Lower leg skin (tissue), 4 donors: ENCODE measurements at regions not wholly inside any gene's neighbourhood (a gene's known extent, or its start where the extent isn't known, plus 50 kb on each side); places are given as distances from the start of the nearest gene placed in this dataset.

Experiments
- DNase-seq, 2 donors: peaks; one replicate each; pipeline ENCODE4 v3.0.0-alpha.2; 2019; ENCODE audit warnings: low spot score in 2 of 2
- H3K4me3 ChIP-seq: fragments of 200-600 bp; sonication (generic); 2 replicates; pipeline ENCODE4 v1.5.1; 2017; ENCODE audit warnings: mild to moderate bottlenecking, low read depth; ENCODE audit not compliant: poor library complexity, severe bottlenecking
- POLR2A ChIP-seq, 2 donors: fragments of 450-650 bp; IDR thresholded peaks; one replicate each; pipeline ENCODE4 v1.6.1; 2016 to 2017; ENCODE audit warnings: antibody characterized with exemption in 2 of 2, mild to moderate bottlenecking in 1 of 2, moderate library complexity in 1 of 2
- WGBS, 2 donors: methylation state at CpG; one replicate each; pipeline ENCODE4 v1.1.5; 2018; 5-methylcytosine and 5-hydroxymethylcytosine counted together
- intact Hi-C: fragments of 100-400 bp; cut with DNase I; formaldehyde crosslinking; loops from one replicate; pipeline ENCODE4 v1.15.0; 2023; ENCODE audit warnings: low total_unique reads
- TF ChIP-seq, protein P1 (sequence below), 3 donors: fragments of 450-650 bp; IDR thresholded peaks; one replicate each; pipeline ENCODE4 v1.5.1; 2016; ENCODE audit warnings: antibody characterized with exemption in 3 of 3, mild to moderate bottlenecking in 3 of 3, moderate library complexity in 2 of 3

DNA sequence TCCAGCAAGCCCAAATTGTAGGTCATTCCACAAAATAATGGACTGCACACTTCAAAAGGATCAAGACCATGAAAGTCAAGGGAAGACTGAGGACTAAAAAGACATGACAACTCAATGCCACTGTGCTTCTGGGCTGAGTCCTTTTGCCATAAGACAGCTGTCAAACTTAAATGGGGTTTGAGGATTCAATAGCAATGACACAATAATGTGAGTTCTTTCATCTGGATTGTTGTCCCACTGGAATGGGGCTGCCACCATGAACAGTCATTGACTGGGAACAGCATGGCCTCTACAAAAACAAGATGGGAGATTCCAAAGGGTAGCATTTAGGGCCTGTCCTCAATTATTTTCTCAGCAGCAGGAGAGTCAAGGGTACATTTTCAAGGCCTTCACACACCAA lies 118.5 kb downstream of the EN1 start:
- no peak for TF ChIP-seq POLR2A (IDR thresholded peaks at IDR 0.05)
- H3K4me3 ChIP-seq: no peak overlapping the region
- intact Hi-C loops: no loop called here
- peak in 1 of 2 donors; percentile 4 for DNase-seq

DNA sequence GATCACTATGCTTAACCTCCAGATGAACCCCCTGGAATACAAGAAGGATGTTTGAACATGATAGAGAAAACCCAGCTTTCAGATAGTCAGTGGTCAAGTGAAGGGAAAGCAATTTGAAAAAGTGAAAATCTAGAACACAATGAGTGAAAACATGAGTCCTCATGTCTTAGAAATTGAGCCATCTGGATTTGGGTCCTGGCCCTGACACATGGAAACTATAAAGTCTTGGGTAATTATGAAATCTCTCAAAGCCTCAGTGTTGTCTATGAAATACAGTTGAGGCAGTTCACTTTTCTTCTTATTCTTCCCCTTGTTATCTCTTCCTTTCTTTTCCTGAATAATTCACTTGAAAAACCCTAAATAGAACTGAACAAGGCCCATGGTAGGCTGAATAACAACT lies 120.6 kb downstream of the EN1 start:
- TF ChIP-seq POLR2A (IDR thresholded peaks at IDR 0.05): no peak
- TF ChIP-seq, protein P1, sequence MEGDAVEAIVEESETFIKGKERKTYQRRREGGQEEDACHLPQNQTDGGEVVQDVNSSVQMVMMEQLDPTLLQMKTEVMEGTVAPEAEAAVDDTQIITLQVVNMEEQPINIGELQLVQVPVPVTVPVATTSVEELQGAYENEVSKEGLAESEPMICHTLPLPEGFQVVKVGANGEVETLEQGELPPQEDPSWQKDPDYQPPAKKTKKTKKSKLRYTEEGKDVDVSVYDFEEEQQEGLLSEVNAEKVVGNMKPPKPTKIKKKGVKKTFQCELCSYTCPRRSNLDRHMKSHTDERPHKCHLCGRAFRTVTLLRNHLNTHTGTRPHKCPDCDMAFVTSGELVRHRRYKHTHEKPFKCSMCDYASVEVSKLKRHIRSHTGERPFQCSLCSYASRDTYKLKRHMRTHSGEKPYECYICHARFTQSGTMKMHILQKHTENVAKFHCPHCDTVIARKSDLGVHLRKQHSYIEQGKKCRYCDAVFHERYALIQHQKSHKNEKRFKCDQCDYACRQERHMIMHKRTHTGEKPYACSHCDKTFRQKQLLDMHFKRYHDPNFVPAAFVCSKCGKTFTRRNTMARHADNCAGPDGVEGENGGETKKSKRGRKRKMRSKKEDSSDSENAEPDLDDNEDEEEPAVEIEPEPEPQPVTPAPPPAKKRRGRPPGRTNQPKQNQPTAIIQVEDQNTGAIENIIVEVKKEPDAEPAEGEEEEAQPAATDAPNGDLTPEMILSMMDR (IDR thresholded peaks at IDR 0.05): no peak
- intact Hi-C loops: no loop called here
- DNase-seq: no peak
- H3K4me3 ChIP-seq: no peak overlapping the region

DNA sequence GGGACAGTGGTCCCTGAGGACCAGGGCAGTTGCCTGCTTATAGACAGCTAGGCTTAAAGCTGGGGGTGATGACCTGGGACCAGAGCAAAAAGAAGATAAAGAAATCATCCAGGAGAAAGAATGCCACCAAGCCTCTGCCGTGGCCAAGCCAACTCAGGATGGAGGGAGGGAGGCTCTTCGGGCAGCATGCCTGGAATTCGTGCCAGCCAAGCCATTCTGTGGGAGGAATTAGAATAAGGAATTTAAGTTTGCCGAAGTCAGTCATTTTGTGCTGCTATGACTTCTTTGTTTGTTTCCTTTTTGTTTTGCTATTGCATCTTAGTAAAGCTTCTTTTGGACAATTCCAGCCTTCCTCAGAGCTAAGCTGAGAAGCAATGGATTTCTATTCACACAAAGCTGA lies 124.1 kb downstream of the EN1 start:
- TF ChIP-seq, protein P1 (IDR thresholded peaks at IDR 0.05): no peak
- TF ChIP-seq POLR2A (IDR thresholded peaks at IDR 0.05): no peak
- WGBS, 2 donors: 21 to 23% methylated on average over 4 of the region's 4 CpGs
- intact Hi-C loops: no loop called here

DNA sequence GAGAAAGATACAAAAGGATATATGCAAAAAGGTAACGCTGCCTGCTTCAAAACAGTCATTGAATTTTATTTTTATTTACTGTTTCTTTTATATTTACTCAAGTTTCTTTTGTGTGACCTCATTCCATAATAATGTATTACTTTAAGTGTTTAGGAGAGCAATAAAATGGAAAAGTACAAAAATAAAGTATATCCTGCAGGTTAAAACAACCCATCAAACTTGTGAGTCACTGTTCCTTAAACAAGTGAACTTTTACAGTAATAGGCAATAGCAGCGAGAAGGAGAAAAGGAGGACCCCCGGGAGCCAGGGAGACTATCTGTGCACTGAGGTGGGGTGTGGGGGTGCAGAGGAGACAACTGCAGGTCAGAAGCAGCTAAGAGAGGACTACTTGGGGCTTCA lies 124.5 kb downstream of the EN1 start:
- TF ChIP-seq POLR2A (IDR thresholded peaks at IDR 0.05): no peak
- TF ChIP-seq, protein P1 (IDR thresholded peaks at IDR 0.05): no peak
- H3K4me3 ChIP-seq: no peak overlapping the region
- 56% methylated on average over 3 of the region's 3 CpGs for WGBS, 2 donors
- DNase-seq: no peak
- intact Hi-C loops: no loop called here

More for the DNA sequence above, 124.1 kb downstream of the EN1 start:
- H3K4me3 ChIP-seq: no peak overlapping the region
- no peak for DNase-seq

DNA sequence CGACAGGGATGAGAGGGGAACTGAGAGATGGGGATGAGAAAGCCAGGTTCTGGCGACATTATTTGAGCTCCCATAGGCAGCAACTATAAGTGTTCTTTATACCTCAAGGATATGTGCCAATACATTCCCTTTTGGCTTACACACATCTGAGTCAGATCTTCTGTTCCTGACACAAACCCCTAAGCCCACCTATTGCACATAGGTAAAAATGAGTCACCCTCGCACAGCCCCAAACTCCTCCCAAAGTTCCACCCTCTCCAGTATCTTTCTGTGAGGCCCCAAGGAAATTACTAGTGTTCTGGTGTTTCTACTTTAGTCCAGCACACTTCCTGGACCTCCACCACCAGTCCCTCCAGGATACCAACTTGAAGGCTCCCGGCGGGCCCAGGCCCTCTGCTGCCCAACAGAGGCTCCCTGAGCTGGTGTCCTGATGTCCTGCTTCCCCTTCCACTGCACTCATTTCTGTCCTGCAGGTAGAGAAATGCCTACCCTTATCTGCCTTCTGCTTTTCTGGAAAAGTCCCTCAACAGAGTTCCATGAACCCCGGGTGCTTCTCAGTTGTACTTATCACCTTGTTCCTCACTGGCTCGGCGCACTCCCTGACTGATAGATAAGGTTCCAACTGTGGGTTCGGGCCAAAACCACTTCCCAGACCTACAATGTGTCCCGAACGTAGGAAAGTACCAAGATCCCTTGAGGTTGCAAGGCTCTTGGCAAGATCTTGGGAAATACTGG lies 125.5 kb downstream of the EN1 start:
- H3K4me3 ChIP-seq: no peak overlapping the region
- 46 to 48% methylated on average over 11 of the region's 11 CpGs for WGBS, 2 donors
- no peak for DNase-seq
- no peak for TF ChIP-seq POLR2A (IDR thresholded peaks at IDR 0.05)
- TF ChIP-seq, protein P1 (IDR thresholded peaks at IDR 0.05): no peak
- intact Hi-C loops: no loop called here

DNA sequence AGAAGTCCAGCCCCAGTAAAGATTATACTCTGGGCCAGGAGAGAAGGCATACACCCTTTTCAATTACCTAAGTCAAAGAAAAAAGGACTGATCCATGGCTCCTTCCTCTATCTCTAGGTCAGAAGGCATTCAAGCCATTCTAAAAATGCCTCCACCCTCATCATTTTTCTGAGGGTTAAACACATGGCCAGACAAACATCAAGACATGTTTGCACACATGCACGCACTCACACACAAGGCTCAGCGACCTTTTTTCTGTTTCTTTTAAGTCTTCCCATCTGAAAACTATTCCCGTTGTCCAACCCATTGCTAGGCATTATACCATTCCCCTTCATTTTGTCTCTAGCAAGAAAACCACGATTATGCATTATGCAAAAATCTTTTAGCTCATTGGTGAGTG lies 126.6 kb downstream of the EN1 start:
- WGBS, 2 donors: 89% methylated on average over 4 of the region's 4 CpGs
- intact Hi-C loops: no loop called here
- H3K4me3 ChIP-seq: no peak overlapping the region
- DNase-seq: no peak
- TF ChIP-seq POLR2A (IDR thresholded peaks at IDR 0.05): no peak
- TF ChIP-seq, protein P1 (IDR thresholded peaks at IDR 0.05): no peak
